NCI-H1417 treated with DMSO at 0.1 percent for 48 hours (cell line): ENCODE measurements at regions not wholly inside any gene's neighbourhood (a gene's known extent, or its start where the extent isn't known, plus 50 kb on each side); places are given as distances from the start of the nearest gene placed in this dataset.

Experiments used
- DNase-seq: peaks from one replicate; lab custom pipeline; 2025; lab: John Stamatoyannopoulos, UW

DNA sequence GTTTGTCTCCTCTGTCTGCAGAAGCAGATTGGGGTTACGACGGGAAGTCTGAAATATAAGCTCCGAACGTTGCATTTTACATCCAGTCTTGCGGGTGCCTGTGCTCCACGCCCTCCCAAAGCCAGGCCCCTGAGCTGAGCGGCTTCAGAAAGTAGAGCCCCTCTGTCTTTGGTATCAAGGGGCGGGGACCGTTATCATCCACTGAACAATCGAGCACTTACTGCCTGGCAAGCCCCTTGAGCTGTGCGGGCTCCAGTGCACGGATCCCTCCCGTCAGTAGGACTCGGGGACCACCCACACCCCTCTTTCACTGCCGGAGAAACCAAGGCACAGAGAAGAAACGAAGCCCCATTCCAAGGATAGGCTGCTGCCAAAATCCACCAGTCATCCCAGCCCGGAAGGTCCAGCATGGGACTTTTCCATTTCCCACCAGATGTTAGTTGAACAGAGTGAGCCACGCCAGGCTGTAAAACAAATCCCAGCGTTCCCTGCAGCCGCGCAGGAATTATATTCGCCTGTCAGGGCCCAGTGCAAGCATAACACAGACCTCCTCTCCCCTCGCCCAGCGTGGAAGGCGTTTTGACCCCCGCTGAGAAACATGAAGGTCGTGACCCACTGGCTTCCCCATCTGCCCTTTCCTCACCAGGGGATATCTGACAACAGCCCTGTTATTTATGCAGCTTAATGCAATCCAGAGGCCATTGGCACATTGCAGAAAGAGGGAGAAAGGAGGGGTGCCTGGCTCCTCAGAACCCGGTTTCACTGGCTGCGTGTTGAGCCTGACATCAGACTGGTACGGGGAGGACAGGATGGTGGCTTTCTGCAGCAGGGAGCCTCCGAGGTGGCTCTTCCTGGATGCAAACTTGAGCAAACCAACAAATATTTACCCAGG lies 212.2 kb upstream of the FOXF1 start:
- no peak for DNase-seq

DNA sequence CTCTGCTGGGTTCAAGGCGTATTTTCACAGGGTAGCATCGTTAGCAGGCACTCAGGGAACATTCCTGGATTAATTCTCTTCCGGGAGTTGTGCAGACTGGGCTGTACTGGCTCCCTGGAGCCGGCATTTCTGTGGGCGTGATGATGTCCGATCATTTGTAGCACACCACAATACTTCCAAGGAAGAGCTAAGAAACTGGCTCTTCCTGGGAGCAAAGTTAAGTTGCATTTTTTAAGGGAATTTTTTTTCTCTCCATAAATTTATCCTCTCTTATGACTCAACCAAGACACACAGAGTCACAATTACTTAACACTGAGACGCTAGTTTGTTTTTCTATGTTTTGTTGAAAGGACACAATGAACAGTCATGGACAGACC lies 211.6 kb upstream of the FOXF1 start:
- DNase-seq = no peak

DNA sequence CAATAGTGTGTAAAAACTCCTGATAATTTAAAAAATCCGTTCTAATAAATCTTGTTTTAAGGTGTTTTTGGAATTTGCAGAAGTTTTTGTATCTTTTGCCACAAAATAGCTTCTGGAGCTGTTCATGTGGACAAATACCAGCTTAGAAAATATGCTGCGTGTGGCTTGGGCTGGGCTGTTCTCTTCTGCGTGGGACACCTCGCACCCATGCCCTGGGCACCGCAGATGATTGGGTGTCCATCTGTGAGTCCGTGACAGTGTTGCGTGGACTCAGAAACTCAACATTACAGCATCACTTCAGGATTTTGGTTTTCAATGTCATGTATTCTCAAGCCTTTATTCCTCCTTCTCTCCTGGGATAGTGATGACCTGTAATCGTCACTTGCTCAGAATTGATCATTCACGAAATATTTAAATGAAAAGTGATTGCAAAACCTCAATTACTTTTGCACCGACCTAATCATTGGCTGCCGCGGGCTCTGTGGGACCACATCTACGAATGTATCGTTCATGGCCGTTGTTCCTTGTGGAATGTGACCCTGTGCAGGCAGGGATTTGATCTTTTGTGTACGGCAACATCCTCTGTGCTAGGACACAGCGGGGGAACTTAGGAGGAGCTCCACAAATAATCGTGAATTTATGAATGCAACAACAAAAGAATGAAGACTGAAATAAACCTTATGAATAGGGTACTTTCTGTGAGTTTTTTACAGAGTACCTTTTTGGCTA lies 210.3 kb upstream of the FOXF1 start:
- DNase-seq = no peak

DNA sequence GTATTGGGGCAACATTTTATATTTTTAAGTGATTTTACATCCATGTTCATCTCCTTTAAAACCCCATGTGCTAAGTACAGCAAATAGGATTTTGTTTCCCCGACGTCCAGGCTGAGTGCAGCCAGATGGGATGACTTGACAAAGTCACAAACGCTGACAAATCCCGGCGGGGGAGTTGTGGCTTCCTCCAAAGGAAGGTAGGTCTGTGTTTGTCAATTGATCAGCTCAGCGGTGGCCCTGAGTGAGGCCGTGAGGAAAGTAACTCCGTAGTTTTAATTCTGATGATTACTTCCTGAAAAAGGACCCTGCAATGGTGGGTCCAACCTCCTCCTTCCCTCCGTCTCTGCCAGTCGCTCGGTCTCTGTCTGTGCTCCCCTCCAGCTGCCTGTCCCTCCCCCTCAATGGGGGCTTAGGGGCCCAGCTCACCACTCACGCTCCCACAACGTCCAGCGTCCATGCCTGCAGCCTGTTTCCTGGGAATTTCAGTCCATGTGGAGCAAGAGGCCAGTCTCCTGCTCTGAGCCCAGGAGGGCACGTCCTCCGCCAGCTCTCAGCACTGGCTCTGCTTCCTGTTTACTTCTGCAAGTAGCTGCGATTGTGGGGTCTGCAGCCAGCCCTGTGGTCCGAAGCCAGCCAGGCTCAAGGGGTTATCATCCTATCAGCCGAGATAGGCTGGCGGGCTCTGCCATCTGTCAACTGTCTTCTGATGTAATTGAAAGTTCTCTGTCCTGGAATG lies 209.4 kb upstream of the FOXF1 start:
- no peak for DNase-seq

DNA sequence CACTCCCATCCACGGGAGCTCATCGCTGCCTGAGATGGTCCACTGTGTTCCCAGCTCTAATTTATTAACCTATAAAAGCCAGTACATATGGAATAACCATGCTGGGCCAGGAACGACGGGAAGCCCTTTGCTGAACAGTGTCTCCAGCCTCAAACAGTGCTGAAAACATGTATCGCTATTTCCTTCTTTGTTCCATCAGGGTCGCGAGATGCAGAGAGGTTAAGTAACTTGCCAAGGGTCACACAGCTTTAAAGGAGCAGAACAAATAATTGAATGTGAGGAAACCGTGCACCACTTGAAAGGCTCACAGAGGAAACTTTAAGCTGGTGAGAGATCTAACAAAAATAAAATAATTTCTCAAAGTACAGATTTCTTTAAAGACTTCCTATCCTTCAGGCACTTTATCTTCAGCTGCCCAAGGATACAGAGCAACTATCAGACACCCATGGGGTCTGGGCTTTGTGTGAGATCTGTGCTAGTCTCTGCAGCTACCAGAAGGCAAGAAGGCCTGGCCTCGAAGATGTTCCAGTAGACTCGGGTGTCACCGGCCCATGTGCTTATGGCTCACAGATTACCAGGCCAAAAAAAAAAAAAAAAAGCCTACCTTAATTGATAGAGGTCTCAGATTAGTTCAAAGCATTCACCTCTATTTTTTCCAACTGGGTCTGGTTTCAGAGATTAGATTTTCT lies 207.8 kb upstream of the FOXF1 start:
- DNase-seq = no peak

DNA sequence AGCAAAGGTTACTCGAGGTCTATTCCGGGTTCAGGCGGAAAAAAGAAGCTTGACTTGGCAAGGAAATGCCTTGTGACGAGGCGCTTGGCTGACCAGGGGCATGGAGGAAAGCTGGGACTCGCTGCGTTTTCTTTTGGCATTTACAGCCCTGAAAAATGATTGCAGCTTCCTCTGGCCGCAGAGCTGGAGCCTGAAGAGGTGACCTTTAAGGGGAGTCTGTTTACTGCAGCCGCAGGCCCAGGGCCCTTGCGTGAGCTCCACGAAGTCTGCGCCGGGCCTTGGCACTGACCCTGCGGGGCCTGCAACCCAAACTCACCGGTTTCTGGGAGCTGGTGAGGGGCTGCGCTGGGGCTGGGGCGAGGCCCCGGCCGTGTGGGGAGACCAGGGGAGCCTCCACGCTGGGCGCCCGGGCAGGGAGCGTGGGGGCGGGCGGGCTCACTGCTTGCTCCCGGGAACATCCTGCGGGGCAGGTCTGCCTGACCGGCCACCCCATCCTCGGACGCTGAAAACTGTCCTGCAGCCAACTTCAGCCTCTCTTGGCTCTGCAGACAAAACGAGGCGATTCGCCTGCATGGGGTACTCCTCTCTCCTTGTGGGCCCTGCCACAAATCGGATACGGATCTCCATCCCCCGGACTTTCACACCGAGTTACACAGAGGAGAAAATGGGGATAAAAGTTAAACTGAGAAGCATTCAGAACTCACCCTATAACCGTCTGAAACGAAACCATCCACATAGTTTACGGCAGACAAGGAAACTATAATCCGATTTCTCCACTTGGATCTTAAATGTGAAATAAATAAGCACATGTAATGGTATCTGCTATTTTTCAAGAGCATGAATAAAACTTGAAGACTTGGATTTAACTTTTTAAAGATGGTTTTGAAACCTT lies 206.3 kb upstream of the FOXF1 start:
- no peak for DNase-seq

DNA sequence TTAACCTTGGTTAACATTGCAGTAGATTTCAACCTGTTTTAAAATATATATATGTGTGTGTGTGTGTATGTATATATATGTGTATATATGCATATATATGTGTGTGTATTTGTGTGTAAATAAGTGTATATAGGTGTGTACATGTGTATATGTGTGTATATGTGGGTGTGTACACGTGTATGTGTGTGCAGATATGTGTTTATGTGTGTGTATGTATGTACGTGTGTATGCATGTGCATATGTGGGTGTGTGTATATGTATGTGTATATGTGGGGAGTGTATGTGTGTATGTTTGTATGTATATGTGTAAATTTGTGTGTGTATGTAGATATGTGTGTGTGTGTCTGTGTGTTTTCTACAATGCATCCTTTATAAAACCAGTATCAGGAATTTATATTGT lies 205.5 kb upstream of the FOXF1 start:
- DNase-seq = no peak

DNA sequence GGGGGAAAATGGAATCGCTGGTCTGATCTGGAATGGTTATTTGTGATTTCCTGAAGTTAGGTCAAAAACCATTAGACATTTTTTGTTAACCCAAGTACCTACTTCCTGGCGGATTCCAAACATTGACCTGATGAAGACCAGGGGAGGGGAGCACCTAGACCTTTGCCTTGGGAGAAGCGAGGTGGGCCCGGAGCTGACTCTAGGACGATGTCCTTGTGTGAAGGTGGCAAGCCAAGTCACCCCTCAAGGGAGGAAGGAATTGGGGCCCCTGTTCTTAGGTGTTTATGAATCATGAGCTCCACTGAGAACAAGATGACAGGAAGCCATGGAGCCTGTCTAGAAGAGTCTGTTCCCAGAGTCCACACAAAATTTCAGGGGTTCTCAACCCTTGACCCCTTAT lies 204.9 kb upstream of the FOXF1 start:
- DNase-seq = no peak

DNA sequence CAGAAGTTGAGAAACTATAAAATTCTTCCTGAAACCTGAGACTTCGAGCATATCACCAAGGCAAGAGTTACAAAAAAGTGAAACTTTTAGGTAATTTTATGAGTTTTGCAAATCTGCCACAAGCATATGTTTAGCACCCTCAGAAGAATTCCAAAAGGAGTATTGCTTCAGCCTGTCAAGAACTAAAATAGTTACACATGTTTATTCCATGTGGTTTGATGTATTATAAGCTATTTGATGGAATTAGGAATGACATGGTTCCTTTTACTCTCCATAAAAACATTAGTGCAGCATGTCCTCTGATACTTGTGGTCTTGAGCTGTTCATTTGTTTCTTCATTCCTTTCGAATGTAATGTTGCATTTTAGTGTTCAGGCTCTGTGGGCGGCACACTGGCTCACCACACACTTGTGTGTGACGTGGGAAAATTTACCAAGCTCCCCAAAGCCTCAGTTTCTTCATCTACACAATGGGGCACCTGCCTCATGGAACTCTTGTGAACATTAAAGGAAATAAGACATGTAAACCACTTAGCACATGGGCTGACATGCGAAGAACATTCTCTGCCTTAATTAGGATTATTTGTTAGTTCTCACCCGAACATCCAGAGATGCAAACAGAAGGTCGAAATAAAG lies 204.2 kb upstream of the FOXF1 start:
- no peak for DNase-seq

DNA sequence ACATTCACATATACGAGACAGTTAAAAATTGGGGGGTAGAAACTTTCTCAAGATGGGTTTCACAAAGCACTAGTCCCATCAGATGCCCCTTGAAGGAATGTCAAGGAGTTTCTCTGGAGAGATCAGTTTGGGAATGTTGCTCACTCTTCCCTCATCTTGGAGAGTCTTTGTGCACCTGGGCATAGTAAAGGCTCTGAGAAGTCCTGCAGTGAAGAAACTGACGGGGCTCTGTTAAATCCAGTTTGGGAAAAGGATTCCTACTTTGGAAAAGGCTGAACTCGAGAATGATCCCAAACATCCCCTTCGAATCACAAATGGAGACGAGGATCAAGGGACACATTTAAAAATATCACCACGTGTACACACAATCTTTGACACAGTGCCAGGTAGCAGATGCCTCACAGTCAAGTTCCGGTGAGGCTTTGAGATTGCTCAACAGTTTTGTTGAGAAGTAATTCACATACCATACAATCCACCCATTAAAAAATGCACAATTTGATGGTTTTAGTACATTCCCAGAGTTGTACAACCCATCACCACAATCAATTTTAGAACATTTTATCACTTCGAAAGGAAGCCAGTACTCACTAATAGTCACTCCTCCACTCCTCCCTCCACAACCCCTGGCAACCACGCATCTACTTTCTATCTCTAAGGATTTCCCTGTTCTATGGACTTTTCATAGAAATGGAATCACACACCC lies 203.4 kb upstream of the FOXF1 start:
- no peak for DNase-seq

DNA sequence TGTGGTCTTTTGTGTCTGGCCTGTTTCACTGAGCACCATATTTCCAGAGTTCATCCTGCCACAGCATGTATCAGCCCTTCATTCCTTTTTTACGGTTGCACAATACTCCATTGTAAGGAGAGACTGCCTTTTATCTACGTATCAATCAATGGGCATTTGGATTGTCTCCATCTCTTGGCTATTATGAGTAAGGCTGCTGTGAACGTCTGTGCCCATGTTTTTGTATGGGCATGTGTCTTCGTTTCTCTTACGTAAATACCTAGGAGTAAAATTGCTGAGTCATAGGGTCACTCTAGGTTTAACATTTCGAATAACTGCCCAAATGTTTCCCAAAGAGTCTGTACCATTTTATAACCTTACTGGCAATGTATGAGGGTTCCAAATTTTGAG lies 202.8 kb upstream of the FOXF1 start:
- no peak for DNase-seq

DNA sequence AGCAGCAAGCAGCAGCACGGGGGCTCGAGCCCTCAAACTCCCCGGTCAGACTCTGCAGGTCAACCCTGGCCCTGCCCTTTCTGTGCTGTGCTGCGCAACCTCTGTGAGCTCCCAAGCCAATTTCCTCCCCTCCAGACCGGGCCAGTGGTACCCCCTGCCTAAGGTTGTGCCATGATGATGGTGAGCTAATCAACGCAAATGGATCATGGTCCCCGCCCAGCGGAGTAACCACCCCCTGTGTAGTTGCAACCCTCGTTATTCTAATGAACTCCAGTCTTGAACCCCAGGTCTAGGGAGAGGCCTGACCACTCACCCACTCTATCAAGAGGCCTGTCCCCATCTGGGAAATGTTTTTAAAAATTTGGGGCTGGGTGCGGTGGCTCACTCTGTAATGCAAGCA lies 201.8 kb upstream of the FOXF1 start:
- no peak for DNase-seq

DNA sequence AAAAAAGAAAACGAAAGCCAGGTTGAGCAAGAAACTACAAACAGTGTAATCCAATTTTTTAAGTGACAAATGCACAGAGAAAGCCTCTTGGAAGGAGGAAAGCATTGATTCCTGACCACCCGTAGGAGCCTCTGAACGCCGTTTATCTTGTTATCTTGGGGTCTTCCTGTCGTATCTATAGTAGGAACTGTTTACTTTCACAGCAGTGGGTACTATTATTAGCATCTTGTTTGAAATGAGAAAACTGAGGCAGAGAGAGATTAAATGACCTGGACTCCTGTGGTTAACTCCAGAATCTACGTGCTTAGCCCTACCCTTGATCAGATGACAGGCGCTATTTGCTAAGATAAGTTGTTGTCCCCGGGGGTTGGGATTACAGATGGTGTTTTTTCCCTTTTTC lies 196.7 kb upstream of the FOXF1 start:
- DNase-seq = no peak

DNA sequence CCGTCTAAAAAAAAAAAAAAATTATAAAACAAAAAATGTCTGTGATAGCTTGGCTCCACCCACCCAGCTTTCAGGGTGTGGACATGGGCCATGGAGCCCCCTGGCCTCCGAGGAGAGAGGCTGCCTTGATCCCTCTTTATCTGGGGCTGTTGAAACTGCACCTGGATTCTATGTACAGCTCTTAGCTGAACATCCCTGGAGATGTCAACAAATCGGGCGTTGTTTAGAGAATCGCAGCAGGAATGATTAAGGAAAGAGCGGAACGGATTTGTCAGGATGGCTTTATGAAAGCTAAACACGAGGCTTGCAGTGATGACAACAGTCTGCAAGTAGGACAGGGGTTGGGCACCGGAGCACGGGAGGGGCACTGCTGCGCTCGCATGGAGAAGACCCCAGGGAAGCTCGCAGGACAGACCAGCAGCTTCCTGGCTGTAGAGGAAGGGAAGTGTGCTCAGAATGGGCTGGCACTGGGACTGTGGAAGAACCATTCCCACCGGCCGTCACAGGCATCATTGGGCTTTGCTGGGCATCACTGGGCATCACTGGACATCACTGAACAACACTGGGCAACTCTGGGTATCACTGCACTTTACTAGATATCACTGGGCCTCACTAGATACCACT lies 195.8 kb upstream of the FOXF1 start:
- no peak for DNase-seq

DNA sequence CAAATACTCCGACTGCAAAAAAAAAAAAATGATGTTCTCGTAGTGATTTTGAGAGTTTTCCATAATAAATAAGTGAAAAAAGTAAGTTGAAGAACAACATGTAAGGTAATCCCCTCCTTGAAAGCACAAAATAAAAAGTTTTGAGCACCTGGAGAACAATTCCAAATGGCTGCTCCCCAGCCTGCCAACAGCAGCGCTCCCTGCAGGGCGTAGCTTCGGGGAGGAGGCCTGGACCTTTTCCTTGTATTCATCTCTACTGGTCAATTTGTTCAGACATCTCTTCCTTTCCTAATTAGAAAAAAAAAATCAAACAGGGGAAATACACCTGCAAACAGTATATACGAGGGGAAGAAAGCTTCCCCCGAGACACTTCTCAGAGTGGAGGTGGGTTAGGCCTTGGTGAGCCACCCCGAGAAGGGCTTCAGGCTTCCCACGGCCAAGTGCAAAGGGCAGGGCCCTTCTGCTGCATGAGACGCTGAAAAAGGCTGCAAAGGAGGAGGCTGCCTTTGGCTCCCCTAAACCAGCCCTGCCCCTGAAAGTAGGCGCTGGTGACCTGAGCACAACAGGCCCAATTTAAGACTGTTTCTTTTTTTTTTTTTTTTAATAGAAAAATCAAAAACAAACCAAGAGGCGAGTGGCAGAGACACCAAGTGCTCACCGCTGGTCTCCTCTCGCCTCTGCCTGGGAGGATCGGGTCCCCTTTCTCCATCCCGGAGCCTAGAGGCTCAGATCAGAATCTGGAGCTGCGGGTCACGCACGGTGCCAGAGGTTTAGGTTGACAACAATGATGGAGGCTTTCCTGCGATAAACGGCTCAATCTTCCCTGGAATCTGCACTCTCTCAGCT lies 193.1 kb upstream of the FOXF1 start:
- DNase-seq = no peak

DNA sequence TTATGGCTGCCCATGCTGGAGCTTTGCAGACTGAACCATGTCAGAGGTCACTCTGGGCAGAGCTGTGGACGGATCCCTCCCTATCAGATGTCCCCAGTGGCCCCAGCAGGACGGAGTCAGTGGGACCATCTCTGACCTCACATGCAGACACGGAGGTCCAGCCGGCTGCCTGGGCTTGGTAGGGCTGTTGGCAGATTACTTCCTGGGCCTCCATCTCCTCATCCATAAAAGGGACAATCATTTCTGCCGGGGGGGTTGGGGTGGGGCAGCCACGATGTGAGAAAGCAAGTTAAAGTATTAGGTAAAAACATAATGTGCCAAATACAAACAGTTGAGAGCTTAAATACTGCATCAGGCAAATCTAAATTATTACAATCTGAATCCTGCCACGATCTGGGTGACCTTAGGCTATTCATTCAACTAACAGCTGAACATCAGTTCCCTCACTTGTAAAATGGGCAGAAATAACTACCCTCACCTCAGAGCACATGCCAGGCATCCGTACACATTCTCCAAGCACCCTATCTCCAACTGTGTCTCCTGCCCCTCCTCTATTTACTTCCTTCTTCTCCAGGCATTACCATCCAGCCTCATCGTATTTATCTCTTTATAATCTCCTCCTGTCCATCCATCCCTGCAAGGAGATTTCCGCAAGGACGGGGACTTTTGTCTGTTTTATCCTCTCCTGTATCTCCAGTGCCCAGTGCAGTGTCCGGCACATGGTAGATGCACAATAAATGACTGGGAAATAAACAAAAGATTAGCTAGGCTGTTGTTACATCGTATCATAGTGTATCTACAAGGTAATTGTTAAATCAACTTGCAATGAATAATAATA lies 192.3 kb upstream of the FOXF1 start:
- DNase-seq = no peak

DNA sequence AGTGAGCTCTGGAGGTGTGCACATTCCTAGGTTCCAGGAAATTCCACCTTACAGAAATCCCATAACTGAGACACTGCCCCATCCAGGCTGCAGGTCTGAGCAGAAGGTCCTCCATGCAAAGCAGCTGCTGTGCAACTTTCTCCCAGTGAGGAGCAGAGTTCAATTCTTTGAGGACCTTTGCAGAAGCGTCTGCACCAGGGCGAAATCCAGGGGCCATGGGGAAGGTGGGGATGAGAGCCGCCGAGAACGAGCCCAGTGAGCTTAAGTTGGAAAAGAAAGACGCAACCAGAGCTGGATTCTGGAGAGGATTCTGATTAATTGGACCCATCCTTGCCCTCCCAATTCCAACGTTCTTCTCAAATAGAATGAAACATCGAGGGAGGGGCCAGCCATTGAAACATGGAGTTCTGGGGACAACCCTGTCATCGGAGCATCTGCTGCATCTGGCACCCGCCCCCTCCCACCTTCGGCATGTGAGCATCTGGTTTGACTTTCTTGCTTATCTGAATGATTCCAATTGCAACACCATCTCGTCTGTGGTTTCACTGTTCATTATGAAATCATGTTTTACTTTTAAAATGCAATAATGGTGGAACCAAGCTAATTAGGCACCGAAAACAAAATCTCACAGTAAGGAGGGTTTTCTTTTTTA lies 190.6 kb upstream of the FOXF1 start:
- no peak for DNase-seq
